GM23338 (cell line): ENCODE measurements at regions not wholly inside any gene's neighbourhood (a gene's known extent, or its start where the extent isn't known, plus 50 kb on each side); places are given as distances from the start of the nearest gene placed in this dataset.

Experiments used
- ATAC-seq: fragments of 200-7000 bp; cut with Tn5 transposase; 3 replicates; pipeline ENCODE4 v1.9.1; 2020
- DNase-seq: peaks from one replicate; pipeline ENCODE4 v3.0.0-alpha.2; 2015; ENCODE audit warnings: low spot score
- H2AFZ ChIP-seq: fragments of 200-600 bp; sonication (generic); 2 replicates; pipeline ENCODE4 v1.8.0; 2016; ENCODE audit warnings: antibody characterized with exemption, mild to moderate bottlenecking, moderate library complexity
- H3F3A ChIP-seq: fragments of 200-600 bp; sonication (generic); replicated peaks from 2 replicates; pipeline ENCODE4 v1.8.0; 2017; ENCODE audit warnings: antibody characterized with exemption, mixed run types, low read depth
- H3K27ac ChIP-seq: fragments of 200-600 bp; sonication (generic); 2 replicates; pipeline ENCODE4 v1.6.1; 2016; ENCODE audit warnings: low read depth
- H3K27me3 ChIP-seq: fragments of 200-600 bp; sonication (generic); 2 replicates; pipeline ENCODE4 v1.8.0; 2016; ENCODE audit warnings: mild to moderate bottlenecking, mixed run types, moderate library complexity; ENCODE audit not compliant: insufficient read depth
- H3K36me3 ChIP-seq: fragments of 200-600 bp; sonication (generic); 2 replicates; pipeline ENCODE4 v1.8.0; 2016; ENCODE audit warnings: mild to moderate bottlenecking; ENCODE audit not compliant: insufficient read depth
- H3K4me1 ChIP-seq: fragments of 200-600 bp; sonication (generic); 2 replicates; pipeline ENCODE4 v1.8.0; 2016; ENCODE audit warnings: mild to moderate bottlenecking, moderate library complexity; ENCODE audit not compliant: insufficient read depth
- H3K4me2 ChIP-seq: fragments of 200-600 bp; sonication (generic); 2 replicates; pipeline ENCODE4 v1.7.1; 2017; ENCODE audit warnings: mixed run types
- H3K4me3 ChIP-seq: fragments of 200-600 bp; sonication (generic); 2 replicates; pipeline ENCODE4 v1.6.1; 2016; ENCODE audit warnings: mixed run types
- H3K79me2 ChIP-seq: fragments of 200-600 bp; sonication (generic); replicated peaks from 2 replicates; pipeline ENCODE4 v1.8.0; 2017; ENCODE audit warnings: mild to moderate bottlenecking; ENCODE audit not compliant: insufficient read depth
- H3K9me2 ChIP-seq: fragments of 200-600 bp; sonication (generic); 2 replicates; pipeline ENCODE4 v1.8.0; 2017; ENCODE audit not compliant: insufficient read depth
- H4K20me1 ChIP-seq: fragments of 200-600 bp; sonication (generic); replicated peaks from 2 replicates; pipeline ENCODE4 v1.8.0; 2017; ENCODE audit warnings: mild to moderate bottlenecking; ENCODE audit not compliant: insufficient read depth
- H3K27ac Mint-ChIP-seq: 2 replicates; pipeline ENCODE4 v1.8.0; 2020; ENCODE audit warnings: inconsistent platforms, mild to moderate bottlenecking, moderate library complexity, mixed read lengths
- H3K27me3 Mint-ChIP-seq: 3 replicates; pipeline ENCODE4 v1.8.0; 2022; ENCODE audit warnings: low read depth, mild to moderate bottlenecking, moderate library complexity, mixed read lengths, inconsistent platforms; ENCODE audit not compliant: insufficient read depth, poor library complexity
- H3K36me3 Mint-ChIP-seq: 3 replicates; pipeline ENCODE4 v1.8.0; 2021; ENCODE audit warnings: low read depth, mild to moderate bottlenecking, inconsistent platforms, moderate library complexity, mixed read lengths
- H3K4me1 Mint-ChIP-seq: 3 replicates; pipeline ENCODE4 v1.8.0; 2020; ENCODE audit warnings: mild to moderate bottlenecking, inconsistent platforms, mixed read lengths
- H3K4me3 Mint-ChIP-seq: 3 replicates; pipeline ENCODE4 v1.8.0; 2021; ENCODE audit warnings: moderate library complexity, mild to moderate bottlenecking, inconsistent platforms, mixed read lengths
- H3K9me3 Mint-ChIP-seq: 3 replicates; pipeline ENCODE4 v1.8.0; 2020; ENCODE audit warnings: moderate library complexity, mild to moderate bottlenecking, inconsistent platforms, mixed read lengths
- CREB1 ChIP-seq: fragments of 250-450 bp; sonication (Bioruptor Pico); IDR thresholded peaks from 2 replicates; pipeline ENCODE4 v1.5.0; 2020; ENCODE audit warnings: low read depth, mild to moderate bottlenecking, moderate library complexity
- CTCF ChIP-seq, 2 experiments: fragments of 200-600 bp in 1 of 2; sonication (generic) in 1 of 2; conservative IDR thresholded peaks; 2 replicates each; pipeline versions ENCODE4 v1.5.1 to v1.6.1; 2016 to 2017; ENCODE audit warnings: antibody characterized with exemption in 2 of 2, low read depth in 2 of 2, mild to moderate bottlenecking in 2 of 2, moderate library complexity in 1 of 2
- ETS1 ChIP-seq: IDR thresholded peaks from 2 replicates; pipeline ENCODE4 v1.6.1; 2016; ENCODE audit warnings: antibody characterized with exemption
- EZH2phosphoT487 ChIP-seq: fragments of 200-600 bp; sonication (generic); IDR thresholded peaks from one replicate; pipeline ENCODE4 v1.8.1; 2018; ENCODE audit warnings: antibody characterized with exemption; ENCODE audit not compliant: unreplicated experiment
- NANOG ChIP-seq: IDR thresholded peaks from 2 replicates; pipeline ENCODE4 v1.6.1; 2016; ENCODE audit warnings: antibody characterized with exemption, borderline replicate concordance
- POLR2AphosphoS5 ChIP-seq: IDR thresholded peaks from 2 replicates; pipeline ENCODE4 v1.6.1; 2016; ENCODE audit warnings: antibody characterized with exemption, low read depth
- STAT1 ChIP-seq: IDR thresholded peaks from one replicate; pipeline ENCODE4 v1.6.1; 2016; ENCODE audit warnings: antibody characterized with exemption; ENCODE audit not compliant: unreplicated experiment
- ZNF114 ChIP-seq: fragments of 250-450 bp; sonication (Bioruptor Pico); IDR thresholded peaks from 2 replicates; pipeline ENCODE4 v1.5.0; 2020; ENCODE audit warnings: mild to moderate bottlenecking, moderate library complexity
- ZNF331 ChIP-seq: fragments of 250-450 bp; sonication (Bioruptor Pico); IDR thresholded peaks from 2 replicates; pipeline ENCODE4 v1.5.0; 2020; ENCODE audit warnings: low read depth, mild to moderate bottlenecking, moderate library complexity
- TF ChIP-seq, protein P1 (sequence below): fragments of 250-450 bp; sonication (Bioruptor Pico); IDR thresholded peaks from 2 replicates; pipeline ENCODE4 v1.5.0; 2020; ENCODE audit warnings: mild to moderate bottlenecking, moderate library complexity

DNA sequence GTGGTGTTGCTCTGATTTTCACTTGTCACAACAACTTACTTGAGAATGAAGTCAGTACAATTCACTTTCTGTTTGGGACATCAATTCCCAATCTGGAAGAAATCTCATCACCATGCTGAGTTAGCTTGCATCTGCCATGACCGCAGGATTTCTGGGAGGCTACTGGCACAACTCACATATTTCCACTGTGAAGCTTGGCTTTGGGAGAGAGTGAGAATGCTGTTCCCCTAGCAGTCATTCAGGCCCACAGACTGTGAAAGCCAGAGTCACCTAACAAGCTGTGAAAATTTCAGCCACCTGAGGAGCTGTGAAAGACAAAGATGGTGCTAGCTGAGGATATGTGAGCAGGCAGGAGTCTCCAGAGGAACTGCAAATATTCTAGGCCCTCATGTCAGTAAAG lies 365.2 kb upstream of the TUSC1 start (continued):
- TF ChIP-seq, protein P1, sequence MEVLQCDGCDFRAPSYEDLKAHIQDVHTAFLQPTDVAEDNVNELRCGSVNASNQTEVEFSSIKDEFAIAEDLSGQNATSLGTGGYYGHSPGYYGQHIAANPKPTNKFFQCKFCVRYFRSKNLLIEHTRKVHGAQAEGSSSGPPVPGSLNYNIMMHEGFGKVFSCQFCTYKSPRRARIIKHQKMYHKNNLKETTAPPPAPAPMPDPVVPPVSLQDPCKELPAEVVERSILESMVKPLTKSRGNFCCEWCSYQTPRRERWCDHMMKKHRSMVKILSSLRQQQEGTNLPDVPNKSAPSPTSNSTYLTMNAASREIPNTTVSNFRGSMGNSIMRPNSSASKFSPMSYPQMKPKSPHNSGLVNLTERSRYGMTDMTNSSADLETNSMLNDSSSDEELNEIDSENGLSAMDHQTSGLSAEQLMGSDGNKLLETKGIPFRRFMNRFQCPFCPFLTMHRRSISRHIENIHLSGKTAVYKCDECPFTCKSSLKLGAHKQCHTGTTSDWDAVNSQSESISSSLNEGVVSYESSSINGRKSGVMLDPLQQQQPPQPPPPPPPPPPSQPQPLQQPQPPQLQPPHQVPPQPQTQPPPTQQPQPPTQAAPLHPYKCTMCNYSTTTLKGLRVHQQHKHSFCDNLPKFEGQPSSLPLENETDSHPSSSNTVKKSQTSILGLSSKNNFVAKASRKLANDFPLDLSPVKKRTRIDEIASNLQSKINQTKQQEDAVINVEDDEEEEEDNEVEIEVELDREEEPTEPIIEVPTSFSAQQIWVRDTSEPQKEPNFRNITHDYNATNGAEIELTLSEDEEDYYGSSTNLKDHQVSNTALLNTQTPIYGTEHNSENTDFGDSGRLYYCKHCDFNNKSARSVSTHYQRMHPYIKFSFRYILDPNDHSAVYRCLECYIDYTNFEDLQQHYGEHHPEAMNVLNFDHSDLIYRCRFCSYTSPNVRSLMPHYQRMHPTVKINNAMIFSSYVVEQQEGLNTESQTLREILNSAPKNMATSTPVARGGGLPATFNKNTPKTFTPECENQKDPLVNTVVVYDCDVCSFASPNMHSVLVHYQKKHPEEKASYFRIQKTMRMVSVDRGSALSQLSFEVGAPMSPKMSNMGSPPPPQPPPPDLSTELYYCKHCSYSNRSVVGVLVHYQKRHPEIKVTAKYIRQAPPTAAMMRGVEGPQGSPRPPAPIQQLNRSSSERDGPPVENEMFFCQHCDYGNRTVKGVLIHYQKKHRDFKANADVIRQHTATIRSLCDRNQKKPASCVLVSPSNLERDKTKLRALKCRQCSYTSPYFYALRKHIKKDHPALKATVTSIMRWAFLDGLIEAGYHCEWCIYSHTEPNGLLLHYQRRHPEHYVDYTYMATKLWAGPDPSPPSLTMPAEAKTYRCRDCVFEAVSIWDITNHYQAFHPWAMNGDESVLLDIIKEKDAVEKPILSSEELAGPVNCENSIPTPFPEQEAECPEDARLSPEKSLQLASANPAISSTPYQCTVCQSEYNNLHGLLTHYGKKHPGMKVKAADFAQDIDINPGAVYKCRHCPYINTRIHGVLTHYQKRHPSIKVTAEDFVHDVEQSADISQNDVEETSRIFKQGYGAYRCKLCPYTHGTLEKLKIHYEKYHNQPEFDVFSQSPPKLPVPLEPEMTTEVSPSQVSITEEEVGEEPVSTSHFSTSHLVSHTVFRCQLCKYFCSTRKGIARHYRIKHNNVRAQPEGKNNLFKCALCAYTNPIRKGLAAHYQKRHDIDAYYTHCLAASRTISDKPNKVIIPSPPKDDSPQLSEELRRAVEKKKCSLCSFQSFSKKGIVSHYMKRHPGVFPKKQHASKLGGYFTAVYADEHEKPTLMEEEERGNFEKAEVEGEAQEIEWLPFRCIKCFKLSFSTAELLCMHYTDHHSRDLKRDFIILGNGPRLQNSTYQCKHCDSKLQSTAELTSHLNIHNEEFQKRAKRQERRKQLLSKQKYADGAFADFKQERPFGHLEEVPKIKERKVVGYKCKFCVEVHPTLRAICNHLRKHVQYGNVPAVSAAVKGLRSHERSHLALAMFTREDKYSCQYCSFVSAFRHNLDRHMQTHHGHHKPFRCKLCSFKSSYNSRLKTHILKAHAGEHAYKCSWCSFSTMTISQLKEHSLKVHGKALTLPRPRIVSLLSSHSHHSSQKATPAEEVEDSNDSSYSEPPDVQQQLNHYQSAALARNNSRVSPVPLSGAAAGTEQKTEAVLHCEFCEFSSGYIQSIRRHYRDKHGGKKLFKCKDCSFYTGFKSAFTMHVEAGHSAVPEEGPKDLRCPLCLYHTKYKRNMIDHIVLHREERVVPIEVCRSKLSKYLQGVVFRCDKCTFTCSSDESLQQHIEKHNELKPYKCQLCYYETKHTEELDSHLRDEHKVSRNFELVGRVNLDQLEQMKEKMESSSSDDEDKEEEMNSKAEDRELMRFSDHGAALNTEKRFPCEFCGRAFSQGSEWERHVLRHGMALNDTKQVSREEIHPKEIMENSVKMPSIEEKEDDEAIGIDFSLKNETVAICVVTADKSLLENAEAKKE (CRISPR knock-in tag) = no peak
- TF ChIP-seq CREB1 (CRISPR knock-in tag) (no peak), STAT1 (no peak), EZH2phosphoT487 (no peak), NANOG (no peak), POLR2AphosphoS5 (no peak), ZNF114 (CRISPR knock-in tag) (no peak), CTCF (conservative IDR thresholded peaks at IDR 0.05; ENCODE audit: low read depth in 2 of 2) (no peak)

DNA sequence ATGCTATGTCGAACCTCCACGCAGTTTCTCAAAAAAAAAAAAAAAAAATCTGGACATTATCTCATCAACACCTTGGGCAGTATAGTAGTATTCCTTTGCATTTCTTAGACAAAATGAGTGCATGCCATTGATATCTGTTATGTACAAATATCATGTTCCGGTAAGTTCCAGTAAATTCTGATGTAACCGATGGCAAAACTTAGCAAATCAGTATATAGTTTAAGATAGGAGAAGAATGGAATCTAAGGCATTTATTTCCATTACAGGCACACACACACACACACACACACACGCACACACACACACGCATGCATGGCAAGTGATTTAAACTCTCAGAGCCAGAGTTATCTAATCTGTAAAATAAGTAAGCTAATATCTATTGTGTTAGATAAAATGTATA lies 356.5 kb upstream of the TUSC1 start:
- Histone ChIP-seq H3K9me2 (no peaks in the 10 kb centered on the region), H3K4me1 (peaks cover 7% of the 10 kb centered on the region; the same call in 1 of the 2 replicates), H3K27me3 (no peaks in the 10 kb centered on the region), H3K27ac (no peak overlapping the region), H3K4me3 (no peak overlapping the region), H4K20me1 (no peaks in the 10 kb centered on the region), H3K36me3 (no peaks in the 10 kb centered on the region), H3F3A (no peaks in the 10 kb centered on the region), H3K4me2 (no peak overlapping the region), H3K79me2 (no peaks in the 10 kb centered on the region), H2AFZ (no peak overlapping the region)
- peaks cover 6% of the 10 kb centered on the region; the same call in 2 of the 3 replicates for H3K9me3 Mint-ChIP-seq
- peak overlapping the region; percentile 27; the same call in 1 of the 2 replicates for H3K27ac Mint-ChIP-seq
- ATAC-seq (no peak), DNase-seq (no peak)
- H3K4me1 Mint-ChIP-seq = peaks cover 6% of the 10 kb centered on the region; the same call in 2 of the 3 replicates
- H3K4me3 Mint-ChIP-seq = no peak overlapping the region
- H3K27me3 Mint-ChIP-seq = no peaks in the 10 kb centered on the region
- H3K36me3 Mint-ChIP-seq = peaks cover 5% of the 10 kb centered on the region; the same call in 2 of the 3 replicates
- TF ChIP-seq ZNF331 (no peak), CTCF (conservative IDR thresholded peaks at IDR 0.05; ENCODE audit: low read depth in 2 of 2) (no peak), CREB1 (CRISPR knock-in tag) (no peak), POLR2AphosphoS5 (no peak), STAT1 (no peak), EZH2phosphoT487 (no peak), ETS1 (no peak)
